NCI-H128 (cell line): ENCODE measurements at regions not wholly inside any gene's neighbourhood (a gene's known extent, or its start where the extent isn't known, plus 50 kb on each side); places are given as distances from the start of the nearest gene placed in this dataset.
"Not testable (repeated sequence)": the region's sequence is repeated elsewhere in the genome, so short reads cannot be mapped to it uniquely, and the experiment has no call there.

ENCODE experiments used
- DNase-seq: peaks from one replicate; lab custom pipeline; 2025; ENCODE audit not compliant: unreplicated experiment; lab: John Stamatoyannopoulos, UW

DNA sequence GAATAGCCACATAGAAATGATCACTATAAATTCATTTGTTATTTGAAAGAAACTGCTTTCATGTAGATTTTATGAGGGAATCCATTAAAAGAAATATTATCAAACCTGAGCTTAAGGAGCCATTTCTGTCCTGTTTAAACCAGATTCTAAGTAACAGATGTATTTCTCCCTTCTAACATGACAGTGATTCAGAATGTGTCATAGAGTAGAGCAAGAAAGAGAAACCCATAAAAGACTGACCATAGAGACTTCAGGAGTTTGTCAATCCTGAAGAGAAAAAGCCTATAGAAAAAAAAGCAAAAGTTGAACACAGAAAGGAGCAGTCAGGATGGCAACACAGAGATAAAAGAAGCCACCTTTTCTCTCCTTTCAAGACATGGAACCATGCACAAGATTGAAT, 390.6 kb downstream of the PRIM2 start:
- DNase-seq = not testable (repeated sequence)

DNA sequence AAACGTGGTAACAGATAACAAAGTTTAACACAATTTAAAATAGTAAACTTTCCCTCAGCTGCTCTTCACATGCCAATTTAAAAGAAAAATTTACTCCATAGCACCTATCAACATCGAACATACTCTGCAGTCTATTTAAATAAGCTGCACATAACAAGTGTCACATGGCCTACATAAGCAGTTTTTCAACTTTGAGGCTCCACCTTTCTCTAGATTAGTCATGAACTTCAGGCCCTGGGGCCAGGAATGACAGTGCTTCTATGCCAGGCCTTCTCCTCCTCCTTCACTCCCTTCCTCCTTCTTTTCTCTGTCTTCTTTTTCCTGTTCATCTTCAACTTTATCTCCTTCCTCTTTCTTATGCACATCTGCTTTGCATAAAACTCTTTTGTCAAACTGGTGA, 405.1 kb downstream of the PRIM2 start:
- not testable (repeated sequence) for DNase-seq

DNA sequence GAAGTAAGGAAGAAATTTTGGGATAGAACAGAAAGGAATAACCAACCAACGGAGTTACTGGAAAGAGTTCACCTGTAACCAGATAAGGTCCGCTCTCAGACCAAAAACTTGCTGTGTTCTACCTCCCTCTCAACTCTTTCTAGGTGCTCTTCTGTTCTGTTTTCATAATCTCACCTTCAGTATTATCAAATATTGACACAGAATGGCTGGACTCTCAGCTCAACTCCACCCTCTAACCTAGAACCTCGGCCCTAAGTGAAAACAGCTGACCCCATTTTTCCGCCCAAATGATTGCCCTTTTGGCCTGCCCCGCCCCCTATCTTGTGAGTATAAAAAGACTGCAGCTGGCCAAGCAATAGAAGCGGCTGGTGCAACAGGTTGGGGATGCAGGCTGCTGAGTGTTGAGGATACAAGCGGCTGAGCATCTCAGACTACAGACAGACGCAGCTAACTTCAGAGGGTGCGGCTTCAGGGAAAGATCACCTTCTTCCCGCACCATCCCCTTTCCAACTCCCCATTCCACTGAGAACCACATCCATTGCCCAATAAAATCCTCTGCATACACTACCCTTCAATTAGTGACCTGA, 406.5 kb downstream of the PRIM2 start:
- not testable (repeated sequence) for DNase-seq

DNA sequence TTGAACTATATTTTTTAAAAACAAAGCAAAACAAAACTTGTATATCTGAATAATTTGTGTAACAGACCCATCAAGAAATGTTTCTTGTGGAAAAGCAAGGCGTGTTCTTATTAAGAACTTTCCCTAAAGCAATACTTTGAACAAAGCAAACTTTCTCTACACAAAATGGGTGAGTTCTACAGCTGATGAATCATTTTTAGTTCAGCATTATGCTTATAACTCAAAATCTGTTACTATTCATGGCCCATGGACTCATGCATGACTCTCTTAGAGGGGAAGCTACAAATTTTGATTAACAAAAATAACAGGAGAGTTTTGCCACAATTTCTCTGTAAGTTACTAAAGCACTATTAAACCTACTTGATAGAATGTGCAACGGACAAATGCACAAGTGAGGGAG, 412.0 kb downstream of the PRIM2 start:
- not testable (repeated sequence) for DNase-seq

DNA sequence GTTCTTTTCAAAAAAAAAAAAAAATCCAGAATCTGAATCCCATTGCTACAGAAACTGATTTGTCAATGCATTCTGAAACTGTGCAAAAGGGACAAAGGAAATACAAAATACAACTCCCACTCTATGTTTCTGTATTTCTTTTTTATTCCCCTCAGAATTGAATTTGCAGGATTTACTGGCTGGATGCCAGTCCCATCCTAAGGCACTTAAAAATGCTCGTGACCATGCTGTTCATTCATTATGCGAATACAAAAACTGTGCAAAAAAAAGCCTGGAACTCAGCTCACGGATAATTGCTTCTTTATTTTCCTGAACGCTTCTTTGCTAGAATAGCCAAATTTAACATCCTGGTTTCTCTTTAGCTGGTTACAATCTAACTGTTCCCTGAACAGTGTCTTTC, 413.3 kb downstream of the PRIM2 start:
- not testable (repeated sequence) for DNase-seq

DNA sequence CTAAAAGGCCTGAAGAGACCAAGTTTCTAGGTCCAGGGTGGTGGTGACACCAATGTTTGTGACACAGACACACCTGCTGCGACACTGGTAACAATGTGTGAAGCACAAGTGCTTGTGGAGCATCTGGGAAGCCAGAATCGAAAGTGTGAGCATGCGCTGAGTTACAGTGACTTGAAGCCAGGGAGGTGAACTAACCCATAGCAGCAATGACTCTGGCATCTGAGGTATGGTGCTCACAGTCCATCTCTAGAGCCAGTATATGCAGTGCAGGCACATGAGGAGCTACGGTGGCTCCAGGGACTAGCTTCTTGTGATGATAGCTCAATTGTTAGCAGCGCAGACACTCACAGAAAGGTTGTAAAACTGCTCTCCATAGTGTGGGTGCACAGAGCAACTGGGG, 430.3 kb downstream of the PRIM2 start:
- not testable (repeated sequence) for DNase-seq

DNA sequence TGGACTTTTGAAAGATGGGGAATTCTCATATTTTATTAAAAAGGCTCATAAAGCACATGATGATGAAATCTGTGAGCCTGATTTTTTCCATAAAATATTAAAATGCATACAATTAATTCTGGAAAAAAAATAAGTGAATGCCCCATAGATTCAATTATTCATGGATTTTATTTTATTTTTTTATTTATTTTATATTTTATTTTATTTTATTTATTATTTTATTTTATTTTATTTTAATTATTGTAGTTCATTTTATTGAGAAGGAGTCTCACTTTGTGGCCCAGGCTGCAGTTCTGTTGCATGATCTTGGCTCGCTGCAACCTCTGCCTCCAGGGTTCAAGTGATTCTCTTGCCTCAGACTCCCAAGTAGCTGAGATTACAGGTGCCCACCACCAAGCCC, 442.4 kb downstream of the PRIM2 start:
- not testable (repeated sequence) for DNase-seq

DNA sequence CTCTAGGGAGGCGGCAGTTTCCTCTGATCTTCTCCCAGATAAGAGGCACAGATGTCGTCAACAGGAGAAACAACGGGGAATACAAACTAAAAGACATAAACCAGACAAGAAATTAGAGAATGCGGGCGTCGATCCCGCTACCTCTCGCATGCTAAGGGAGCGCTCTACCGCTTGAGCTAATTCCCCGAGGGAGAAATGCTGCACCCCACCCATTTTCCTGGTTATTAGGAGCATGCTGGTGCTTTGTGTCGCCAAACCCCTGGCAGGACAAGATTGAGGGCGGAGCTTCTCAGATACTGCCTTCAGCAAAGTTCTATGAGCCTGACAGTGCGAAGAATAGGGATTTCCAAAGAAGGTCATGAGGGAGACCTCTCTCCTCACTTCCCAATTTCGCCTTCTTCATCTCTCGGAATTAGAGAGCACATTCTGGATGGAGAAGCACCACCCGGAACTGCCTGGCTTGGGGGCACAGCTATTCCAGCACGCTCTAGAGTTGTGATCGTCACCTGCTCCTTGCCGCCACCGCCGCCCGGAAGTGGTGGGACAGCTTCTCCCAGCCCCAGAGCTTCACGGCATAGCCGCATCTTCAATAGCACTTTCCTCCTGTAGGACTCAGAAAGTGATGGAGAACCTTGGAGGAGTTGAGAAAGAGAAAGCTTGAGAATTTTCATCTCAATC, 475.4 kb downstream of the PRIM2 start:
- DNase-seq = not testable (repeated sequence)

DNA sequence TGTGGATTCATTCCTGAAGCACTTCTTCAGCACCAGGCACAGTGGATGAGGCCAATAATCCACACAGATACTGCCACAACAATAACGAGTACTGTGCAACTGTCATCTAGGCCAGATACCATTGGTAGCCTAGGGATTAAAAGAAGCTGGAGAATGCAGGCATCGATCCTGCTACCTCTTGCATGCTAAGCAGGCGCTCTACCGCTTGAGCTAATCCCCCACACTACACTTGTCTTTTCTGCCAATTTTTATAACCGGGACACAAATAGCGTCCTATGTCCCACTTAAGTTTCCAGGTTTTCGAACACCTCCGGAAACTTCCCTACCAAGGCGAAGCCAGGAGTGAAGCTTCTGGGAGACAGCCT, 475.9 kb downstream of the PRIM2 start:
- not testable (repeated sequence) for DNase-seq

DNA sequence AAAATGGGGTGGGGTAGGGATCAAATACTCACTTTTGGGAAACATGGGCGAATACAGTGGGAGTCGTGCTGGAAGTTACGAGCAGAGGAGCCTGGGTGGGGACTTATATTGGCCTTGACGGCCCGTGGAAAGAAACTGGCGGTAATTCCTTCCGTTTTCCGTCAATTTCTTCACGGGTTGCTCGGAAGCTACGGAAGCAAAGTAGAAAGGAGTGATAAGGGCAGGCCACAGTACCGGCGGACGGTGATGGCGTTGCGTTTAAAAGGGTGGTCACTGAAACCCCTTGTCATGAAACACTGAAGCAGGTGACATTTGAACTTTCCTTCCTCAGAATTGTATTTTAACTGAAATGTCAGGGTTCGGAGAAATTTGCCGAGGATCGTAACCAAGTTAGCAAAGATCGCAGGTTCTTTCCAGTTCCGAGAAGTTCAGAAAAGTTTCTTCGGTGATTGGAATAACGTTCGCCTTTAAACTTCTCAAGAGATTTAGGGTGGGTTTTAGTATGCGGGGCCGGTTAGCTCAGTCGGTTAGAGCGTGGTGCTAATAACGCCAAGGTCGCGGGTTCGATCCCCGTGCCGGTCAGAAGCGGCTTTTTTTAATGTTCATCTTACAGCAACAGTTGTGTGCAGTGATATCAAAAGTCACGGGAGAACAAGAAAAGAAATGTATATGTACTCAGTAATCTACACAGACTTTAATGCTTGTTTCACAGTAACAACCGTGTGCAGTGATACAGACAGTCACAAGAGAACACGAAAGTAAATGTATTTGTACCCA, 482.5 kb downstream of the PRIM2 start:
- DNase-seq = not testable (repeated sequence)

DNA sequence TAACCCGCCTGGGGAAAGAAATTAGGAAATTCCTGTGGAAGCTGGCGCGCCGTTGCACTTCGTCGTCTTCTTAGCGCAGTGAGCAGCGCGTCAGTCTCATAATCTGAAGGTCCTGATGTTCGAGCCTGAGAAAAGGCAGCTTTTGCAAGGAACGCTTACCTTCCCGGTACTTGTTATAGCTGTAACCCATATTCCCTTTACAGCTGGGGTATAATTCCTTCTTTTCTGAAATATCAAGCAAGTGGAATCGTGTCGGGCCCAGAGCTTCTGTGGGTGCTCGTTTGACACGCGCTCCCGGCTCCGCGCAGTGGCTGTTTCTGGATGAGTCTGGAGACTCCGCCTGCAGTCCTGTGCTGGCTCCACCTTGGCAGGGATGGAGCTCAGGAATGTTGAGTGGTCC, 491.2 kb downstream of the PRIM2 start:
- not testable (repeated sequence) for DNase-seq

DNA sequence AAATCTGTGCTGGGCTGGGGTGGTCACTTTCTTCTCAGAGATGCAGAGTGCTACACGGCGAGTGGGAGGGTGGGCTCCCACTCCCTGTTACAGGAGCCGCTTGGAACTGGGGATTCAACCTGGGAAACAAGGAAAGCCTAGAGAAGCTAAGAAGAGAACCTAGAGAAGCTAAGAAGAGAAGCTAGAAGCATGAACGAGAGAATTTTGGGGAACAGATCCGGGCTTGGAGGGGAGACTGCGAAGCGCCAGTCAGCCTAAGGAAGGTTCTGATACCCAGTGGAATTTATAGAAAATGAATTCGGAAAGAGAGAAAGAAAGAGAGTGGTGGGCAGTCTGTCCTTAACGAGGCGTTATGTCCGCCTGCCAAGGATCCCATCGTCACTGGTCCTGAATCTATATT, 492.0 kb downstream of the PRIM2 start:
- DNase-seq = not testable (repeated sequence)

DNA sequence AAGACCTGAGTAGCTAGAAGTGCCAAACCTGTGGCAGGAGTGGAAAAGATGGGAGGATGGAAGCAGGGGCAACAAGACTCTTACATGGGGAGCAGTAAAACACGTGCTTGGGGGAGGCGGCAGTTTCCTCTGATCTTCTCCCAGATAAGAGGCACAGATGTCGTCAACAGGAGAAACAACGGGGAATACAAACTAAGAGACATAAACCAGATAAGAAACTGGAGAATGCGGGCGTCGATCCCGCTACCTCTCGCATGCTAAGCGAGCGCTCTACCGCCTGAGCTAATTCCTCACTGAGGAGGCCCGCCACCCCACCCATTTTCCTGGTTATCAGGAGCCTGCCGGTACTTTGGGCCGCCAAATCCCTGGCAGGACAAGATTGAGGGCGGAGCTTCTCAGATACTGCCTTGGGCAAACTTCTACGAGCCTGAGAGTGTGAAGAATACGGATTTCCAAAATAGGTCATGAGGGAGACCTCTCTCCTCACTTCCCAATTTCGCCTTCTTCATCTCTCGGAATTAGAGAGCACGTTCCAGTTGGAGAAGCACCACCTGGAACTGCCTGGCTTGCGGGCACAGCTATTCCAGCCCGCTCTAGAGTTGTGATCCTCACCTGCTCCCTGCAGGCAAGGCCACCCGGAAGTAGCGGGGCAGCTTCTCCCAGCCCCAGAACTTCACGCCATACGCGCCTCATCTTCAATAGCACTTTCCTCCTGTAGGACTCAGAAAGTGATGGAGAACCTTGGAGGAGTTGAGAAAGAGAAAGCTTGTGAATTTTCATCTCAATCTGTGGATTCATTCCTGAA, 496.0 kb downstream of the PRIM2 start:
- not testable (repeated sequence) for DNase-seq

DNA sequence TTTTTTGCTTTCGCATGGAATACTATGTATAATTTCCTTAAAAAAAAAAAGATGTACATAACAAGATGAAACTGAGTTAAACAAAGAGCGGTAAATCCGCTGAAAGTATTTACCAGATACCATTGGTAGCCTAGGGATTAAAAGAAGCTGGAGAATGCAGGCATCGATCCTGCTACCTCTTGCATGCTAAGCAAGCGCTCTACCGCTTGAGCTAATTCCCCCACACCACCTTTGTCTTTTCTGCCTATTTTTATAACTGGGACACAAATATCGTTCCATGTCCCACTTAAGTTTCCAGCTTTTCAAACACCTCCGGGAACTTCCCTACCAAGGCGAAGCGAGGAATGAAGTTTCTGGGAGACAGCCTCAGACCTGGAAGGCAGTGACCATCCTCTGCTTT, 498.4 kb downstream of the PRIM2 start:
- not testable (repeated sequence) for DNase-seq

DNA sequence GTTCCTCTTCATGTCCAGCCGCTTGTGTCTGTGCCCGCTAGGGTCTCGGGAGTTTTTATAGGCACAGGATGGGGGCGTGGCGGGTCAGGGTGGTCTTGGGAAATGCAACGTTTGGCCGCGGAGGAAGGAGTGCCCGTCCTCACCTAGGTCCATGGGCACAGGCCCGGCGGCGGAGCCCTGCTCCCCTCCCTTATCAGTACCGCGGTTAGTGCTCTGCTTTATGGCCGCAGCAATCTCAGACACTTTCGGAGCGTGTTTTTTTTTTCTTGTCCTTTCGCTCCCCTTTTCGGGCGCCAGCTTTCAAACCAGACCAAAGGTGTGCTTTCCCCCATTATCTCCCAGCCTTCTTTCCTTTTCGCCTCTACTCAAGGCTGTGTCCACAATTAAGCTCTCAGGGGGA, 503.9 kb downstream of the PRIM2 start:
- DNase-seq = not testable (repeated sequence)

DNA sequence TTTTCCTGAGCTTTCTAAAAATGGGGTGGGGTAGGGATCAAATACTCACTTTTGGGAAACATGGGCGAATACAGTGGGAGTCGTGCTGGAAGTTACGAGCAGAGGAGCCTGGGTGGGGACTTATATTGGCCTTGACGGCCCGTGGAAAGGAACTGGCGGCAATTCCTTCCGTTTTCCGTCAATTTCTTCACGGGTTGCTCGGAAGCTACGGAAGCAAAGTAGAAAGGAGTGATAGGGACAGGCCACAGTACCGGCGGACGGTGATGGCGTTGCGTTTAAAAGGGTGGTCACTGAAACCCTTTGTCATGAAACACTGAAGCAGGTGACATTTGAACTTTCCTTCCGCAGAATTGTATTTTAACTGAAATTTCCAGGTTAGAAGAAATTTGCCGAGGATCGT, 505.0 kb downstream of the PRIM2 start:
- not testable (repeated sequence) for DNase-seq

DNA sequence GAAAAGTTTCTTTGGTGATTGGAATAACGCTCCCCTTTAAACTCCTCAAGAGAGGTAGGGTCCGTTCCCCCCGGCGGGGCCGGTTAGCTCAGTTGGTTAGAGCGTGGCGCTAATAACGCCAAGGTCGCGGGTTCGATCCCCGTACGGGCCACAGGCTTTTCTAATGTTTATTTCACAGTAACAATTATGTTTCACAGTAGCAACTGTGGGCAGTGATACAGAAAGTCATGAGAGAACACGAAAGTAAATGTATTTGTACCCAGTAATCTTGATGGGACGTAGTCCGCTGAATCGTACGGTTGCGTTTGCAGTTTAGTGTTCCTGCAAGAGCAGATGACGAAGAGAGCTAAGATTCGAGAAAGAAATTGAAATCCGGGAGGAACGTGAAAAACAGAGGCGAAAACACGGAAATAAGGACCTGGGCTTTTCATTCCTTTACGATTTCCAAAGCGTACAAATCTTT, 505.5 kb downstream of the PRIM2 start:
- no peak for DNase-seq

DNA sequence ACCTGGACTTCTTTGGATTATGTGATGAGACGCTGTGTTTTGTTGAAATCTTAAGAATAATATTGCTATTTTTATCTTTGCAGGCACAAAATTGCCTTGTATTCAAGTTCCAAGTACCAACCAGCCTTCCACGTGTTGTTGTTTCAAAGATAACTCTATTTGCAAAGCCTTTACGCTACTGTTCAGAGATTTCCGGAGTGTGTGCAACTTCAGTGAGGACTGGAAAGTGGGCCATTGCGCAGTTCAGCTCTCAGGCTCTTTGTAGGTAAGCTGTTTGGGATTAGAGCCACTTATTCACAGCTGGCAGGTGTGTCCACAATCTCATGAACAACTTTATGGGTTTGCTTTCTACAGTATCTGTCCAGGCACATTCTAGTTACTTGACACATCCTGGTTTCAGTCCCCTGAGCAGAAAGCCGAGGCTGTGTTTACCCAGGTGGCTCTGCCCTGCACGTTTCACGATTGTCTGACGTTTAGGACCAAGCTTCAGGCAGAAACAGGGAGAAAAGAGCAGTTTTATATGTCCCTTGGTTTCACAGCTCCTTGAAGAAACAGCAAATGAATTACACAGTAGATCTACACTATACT, 520.3 kb downstream of the PRIM2 start:
- DNase-seq = not testable (repeated sequence)

DNA sequence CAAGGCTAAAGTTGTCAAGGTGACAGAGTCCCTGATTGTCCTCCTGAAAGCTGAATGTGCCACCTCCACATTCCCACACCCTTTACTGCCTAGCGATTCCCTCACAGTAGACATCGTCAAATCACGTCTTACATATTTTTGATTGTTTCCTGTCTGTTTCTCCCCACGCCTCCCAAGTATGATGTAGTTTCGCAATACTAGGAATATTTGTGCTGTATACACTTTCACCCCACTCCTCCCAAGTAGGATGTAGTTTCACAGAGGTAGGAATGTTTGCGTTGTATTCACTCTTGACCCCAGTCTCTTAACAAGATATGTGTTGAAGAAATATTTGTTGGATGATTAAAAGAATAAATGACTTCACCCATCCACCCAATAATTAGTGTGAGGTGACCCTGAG, 524.1 kb downstream of the PRIM2 start:
- DNase-seq = not testable (repeated sequence)

DNA sequence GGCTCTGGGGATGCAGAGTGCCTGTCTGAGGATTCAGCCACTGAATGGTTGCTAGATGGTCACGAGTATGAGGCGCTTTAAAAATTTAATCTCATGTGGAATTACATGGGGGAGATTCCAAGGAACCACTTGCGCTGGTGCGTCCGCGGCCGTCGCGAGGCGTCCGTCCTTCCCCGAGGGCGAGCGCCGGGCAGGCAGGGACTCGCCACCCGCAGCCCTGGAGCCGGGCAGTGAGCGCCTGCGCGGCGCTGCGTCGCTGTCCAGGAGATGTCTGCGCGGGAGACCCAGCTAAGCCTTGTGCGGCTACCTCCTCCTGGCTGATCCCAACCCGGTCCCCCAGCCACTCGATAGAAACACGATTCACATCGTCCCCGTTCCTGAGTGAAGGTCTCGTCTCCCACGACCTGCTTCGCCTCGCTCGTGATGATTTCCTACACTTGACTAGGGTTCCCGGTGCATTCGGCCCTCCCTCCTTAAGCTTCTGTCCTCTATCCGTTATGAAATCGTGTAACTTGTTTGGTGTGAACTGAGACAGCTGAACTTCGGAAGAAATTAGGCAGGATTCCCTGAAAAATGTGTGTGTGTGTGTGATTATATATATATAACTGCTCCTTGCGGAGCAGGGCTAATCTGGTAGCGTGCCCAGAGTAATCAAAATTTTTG, 536.4 kb downstream of the PRIM2 start:
- not testable (repeated sequence) for DNase-seq
